ENCODE measurements at regions not wholly inside any gene's neighbourhood (a gene's known extent, or its start where the extent isn't known, plus 50 kb on each side); places are given as distances from the start of the nearest gene placed in this dataset.

- DNase-seq (ENCODE audit: extremely low read depth, low read depth) = no peak
Measured at GRCh38 chr7:97580205-97580604, 151.7 kb upstream of the TAC1 start.

GRCh38 chr7:97595439-97595838, 136.4 kb upstream of the TAC1 start:
- no peak for DNase-seq (ENCODE audit: extremely low read depth, low read depth)

GRCh38 chr7:97601931-97602457, 129.9 kb upstream of the TAC1 start:
- no peak for DNase-seq (ENCODE audit: extremely low read depth, low read depth)

GRCh38 chr7:97620495-97620894, 111.4 kb upstream of the TAC1 start:
- no peak for DNase-seq (ENCODE audit: extremely low read depth, low read depth)

- DNase-seq (ENCODE audit: extremely low read depth, low read depth) = no peak
Measured at GRCh38 chr7:97623333-97623732, 108.6 kb upstream of the TAC1 start.

GRCh38 chr7:97630116-97630515, 101.8 kb upstream of the TAC1 start:
- DNase-seq (ENCODE audit: extremely low read depth, low read depth) = no peak

GRCh38 chr7:97635622-97636021, 96.3 kb upstream of the TAC1 start:
- no peak for DNase-seq (ENCODE audit: extremely low read depth, low read depth)

- DNase-seq (ENCODE audit: extremely low read depth, low read depth) = no peak
Measured at GRCh38 chr7:97639036-97639435, 92.8 kb upstream of the TAC1 start.

GRCh38 chr7:97659363-97660045, 72.4 kb upstream of the TAC1 start:
- no peak for DNase-seq (ENCODE audit: extremely low read depth, low read depth)

- DNase-seq (ENCODE audit: extremely low read depth, low read depth) = no peak
Measured at GRCh38 chr7:97667359-97667758, 64.5 kb upstream of the TAC1 start.

GRCh38 chr7:97671571-97671970, 60.3 kb upstream of the TAC1 start:
- no peak for DNase-seq (ENCODE audit: extremely low read depth, low read depth)

- no peak for DNase-seq (ENCODE audit: extremely low read depth, low read depth)
Measured at GRCh38 chr7:97680622-97681021, 51.3 kb upstream of the TAC1 start.
